ENCODE measurements at regions not wholly inside any gene's neighbourhood (a gene's known extent, or its start where the extent isn't known, plus 50 kb on each side); places are given as distances from the start of the nearest gene placed in this dataset.

- no peak for TF ChIP-seq CTCF (IDR thresholded peaks at IDR 0.05)
- no peak for TF ChIP-seq POLR2A (IDR thresholded peaks at IDR 0.05)
These were observed 211.5 kb downstream of the RAD51AP2 start for GRCh38 chr2:17306706-17307105.

All from testis (tissue), 2 donors.